ENCODE measurements at regions not wholly inside any gene's neighbourhood (a gene's known extent, or its start where the extent isn't known, plus 50 kb on each side); places are given as distances from the start of the nearest gene placed in this dataset.

GRCh38 chr1:163664671-163665335, 343.0 kb downstream of the NUF2 start:
- no peak for TF ChIP-seq CTCF (conservative IDR thresholded peaks at IDR 0.05)
- no peak for TF ChIP-seq ZFX (IDR thresholded peaks at IDR 0.05)
